Activated CD4-positive, alpha-beta T cell treated with anti-CD3 and anti-CD28 coated beads, Interleukin-2, amount 10 ng/mL, durations not matched to agents 24 days and 14 days (primary cell): ENCODE measurements at regions not wholly inside any gene's neighbourhood (a gene's known extent, or its start where the extent isn't known, plus 50 kb on each side); places are given as distances from the start of the nearest gene placed in this dataset.
"Not testable (repeated sequence)": the region's sequence is repeated elsewhere in the genome, so short reads cannot be mapped to it uniquely, and the experiment has no call there.

ENCODE experiments used
- DNase-seq: peaks from one replicate; pipeline ENCODE4 v3.0.0; 2022
- H3K27ac Mint-ChIP-seq: one replicate; pipeline ENCODE4 v1.8.0; 2022; ENCODE audit warnings: mild to moderate bottlenecking, mixed read lengths
- H3K27me3 Mint-ChIP-seq: one replicate; pipeline ENCODE4 v1.8.0; 2022; ENCODE audit warnings: mixed read lengths
- H3K36me3 Mint-ChIP-seq: one replicate; pipeline ENCODE4 v1.8.0; 2022; ENCODE audit warnings: low read depth, mild to moderate bottlenecking, mixed read lengths
- H3K4me1 Mint-ChIP-seq: one replicate; pipeline ENCODE4 v1.8.0; 2021; ENCODE audit warnings: mixed read lengths
- H3K4me3 Mint-ChIP-seq: one replicate; pipeline ENCODE4 v1.8.0; 2022; ENCODE audit warnings: mild to moderate bottlenecking, moderate library complexity, mixed read lengths
- H3K9me3 Mint-ChIP-seq: one replicate; pipeline ENCODE4 v1.8.0; 2021; ENCODE audit warnings: mixed read lengths
- intact Hi-C: fragments of 100-400 bp; cut with micrococcal nuclease; formaldehyde crosslinking; loops from one replicate; pipeline ENCODE4 v1.15.1; 2023

DNA sequence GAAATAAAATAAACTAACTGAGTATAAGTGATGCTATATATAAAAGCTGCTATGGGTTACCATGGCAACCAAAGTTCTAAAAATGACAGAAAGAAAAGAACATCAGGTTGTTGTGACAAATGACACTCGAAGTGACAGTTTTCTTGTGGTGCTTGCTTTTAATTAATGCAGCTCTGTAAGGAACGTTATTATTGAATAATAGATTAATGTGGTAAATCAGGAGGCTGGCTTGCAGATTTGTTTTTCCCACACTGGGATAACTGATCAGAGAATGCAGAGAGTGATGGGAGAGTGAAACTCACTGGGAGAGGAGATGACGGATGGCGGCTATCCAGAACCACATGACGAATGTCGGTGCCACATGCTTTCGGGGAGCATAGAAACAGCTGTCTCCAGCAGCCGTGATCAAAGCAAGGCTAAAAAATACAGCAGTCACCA is 207.0 kb upstream of the ATP10A start:
- peaks cover 4% of the 10 kb centered on the region for H3K4me1 Mint-ChIP-seq
- H3K27ac Mint-ChIP-seq = no peak overlapping the region
- DNase-seq = no peak
- H3K27me3 Mint-ChIP-seq = peaks cover 12% of the 10 kb centered on the region
- peaks cover 4% of the 10 kb centered on the region for H3K9me3 Mint-ChIP-seq
- no peak overlapping the region for H3K4me3 Mint-ChIP-seq
- H3K36me3 Mint-ChIP-seq = no peaks in the 10 kb centered on the region
- intact Hi-C loops = no loop called here

DNA sequence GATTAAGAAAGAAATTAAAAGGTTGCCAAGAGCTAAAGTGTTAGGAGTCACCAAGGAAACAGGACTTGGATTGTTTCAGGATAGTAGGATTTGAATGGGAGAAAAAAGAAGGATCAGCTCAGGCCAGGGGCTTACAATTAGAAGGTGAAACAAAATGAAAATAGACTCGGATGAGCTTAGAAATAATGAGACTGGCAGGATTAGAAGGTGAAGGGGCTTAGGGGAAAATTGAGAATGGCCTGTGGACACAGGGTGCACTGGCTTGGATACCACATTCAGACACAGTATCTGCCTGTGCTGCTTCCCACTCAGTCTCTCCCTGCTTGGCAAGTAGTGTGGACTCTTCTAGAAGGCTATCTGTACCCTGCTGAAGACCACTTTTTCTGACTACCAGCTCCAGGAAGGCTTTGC is 206.1 kb upstream of the ATP10A start:
- no peak overlapping the region for H3K4me3 Mint-ChIP-seq
- intact Hi-C loops = no loop called here
- no peaks in the 10 kb centered on the region for H3K36me3 Mint-ChIP-seq
- no peak overlapping the region for H3K27ac Mint-ChIP-seq
- peaks cover 12% of the 10 kb centered on the region for H3K27me3 Mint-ChIP-seq
- no peak for DNase-seq
- peaks cover 4% of the 10 kb centered on the region for H3K9me3 Mint-ChIP-seq
- H3K4me1 Mint-ChIP-seq = peaks cover 4% of the 10 kb centered on the region

DNA sequence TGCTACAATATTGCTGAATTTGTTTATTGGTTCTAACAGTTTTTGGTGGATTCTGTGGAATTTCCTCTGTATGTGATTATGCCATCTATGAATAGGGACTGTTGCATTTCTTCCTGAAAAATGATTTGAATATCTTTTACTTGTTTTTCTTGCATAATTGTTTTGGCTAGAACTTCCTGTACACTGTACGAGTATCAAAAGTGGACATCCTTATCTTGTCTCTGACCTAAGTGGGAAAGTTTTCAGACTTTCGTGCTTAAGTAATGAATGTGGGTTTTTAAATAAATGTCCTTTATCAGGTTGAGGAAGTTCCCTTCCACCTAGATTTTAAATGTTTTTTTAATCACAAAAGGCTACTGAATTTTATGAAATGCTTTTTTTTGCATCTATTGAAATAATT is 203.8 kb upstream of the ATP10A start:
- no peaks in the 10 kb centered on the region for H3K4me1 Mint-ChIP-seq
- no peak overlapping the region for H3K4me3 Mint-ChIP-seq
- peaks cover 14% of the 10 kb centered on the region for H3K27me3 Mint-ChIP-seq
- no peak for DNase-seq
- H3K36me3 Mint-ChIP-seq = no peaks in the 10 kb centered on the region
- intact Hi-C loops = no loop called here
- H3K9me3 Mint-ChIP-seq = no peaks in the 10 kb centered on the region
- H3K27ac Mint-ChIP-seq = no peak overlapping the region

DNA sequence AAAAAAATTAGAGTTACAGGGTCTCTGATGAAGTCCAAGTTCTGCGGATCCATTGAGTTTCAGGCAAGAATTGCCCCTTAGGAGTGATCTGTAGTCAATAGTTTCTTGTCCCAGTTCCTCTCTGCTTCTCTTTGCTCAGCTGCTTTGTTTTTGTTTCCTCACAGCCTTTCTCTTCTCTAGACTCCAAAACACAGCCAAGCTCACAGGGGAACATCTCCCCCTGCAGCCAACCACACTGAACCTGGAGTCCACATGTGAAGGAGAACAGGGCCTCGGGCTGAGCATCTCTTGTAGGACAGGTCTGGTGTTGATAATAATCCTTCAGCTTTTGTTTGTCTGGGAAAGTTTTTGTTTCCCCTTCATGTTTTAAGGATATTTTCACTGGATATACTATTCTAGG is 202.6 kb upstream of the ATP10A start:
- no peaks in the 10 kb centered on the region for H3K4me1 Mint-ChIP-seq
- no peaks in the 10 kb centered on the region for H3K9me3 Mint-ChIP-seq
- peaks cover 14% of the 10 kb centered on the region for H3K27me3 Mint-ChIP-seq
- no peaks in the 10 kb centered on the region for H3K36me3 Mint-ChIP-seq
- no peak overlapping the region for H3K27ac Mint-ChIP-seq
- intact Hi-C loops = no loop called here
- DNase-seq = no peak
- H3K4me3 Mint-ChIP-seq = no peak overlapping the region

DNA sequence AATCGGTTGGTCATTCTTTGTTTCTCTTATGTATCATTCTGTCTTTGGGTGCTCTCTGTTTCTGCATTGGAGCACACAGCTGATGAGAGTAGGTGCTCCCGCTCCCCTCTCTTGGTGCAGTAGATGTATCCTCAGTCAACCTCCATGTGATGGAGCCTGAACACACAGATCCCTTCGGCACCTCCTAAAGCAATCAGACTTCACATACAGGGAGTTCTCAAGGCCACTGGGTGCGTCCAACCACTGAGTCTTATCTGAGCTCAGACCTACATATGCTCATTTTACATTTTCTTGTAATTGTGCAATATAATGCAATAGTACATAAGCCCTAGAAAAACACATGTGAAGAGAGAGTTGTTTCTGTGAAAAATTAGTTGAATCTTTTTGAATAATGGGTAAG is 198.1 kb upstream of the ATP10A start:
- H3K4me3 Mint-ChIP-seq = no peak overlapping the region
- H3K27me3 Mint-ChIP-seq = peaks cover 5% of the 10 kb centered on the region
- no peaks in the 10 kb centered on the region for H3K4me1 Mint-ChIP-seq
- peaks cover 7% of the 10 kb centered on the region for H3K9me3 Mint-ChIP-seq
- no peak for DNase-seq
- no peaks in the 10 kb centered on the region for H3K36me3 Mint-ChIP-seq
- H3K27ac Mint-ChIP-seq = no peak overlapping the region
- intact Hi-C loops = no loop called here

DNA sequence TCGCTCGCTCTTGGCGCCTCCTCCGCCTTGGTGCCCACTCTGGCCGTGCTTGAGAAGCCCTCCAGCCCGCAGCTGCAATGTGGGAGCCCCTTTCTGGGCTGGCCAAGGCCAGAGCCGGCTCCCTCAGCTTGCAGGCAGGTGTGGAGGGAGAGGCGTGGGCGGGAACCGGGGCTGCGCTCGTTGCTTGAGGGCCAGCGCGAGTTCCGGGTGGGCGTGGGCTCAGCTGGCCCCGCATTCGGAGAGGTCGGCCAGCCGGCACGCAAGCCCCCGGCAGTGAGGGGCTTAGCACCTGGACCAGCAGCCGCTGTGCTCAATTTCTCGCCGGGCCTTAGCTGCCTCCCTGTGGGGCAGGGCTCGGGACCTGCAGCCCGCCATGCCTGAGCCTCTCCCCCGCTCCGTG is 193.6 kb upstream of the ATP10A start:
- intact Hi-C loops, H3K9me3 Mint-ChIP-seq, H3K4me1 Mint-ChIP-seq, H3K27me3 Mint-ChIP-seq, H3K27ac Mint-ChIP-seq, H3K36me3 Mint-ChIP-seq, H3K4me3 Mint-ChIP-seq, DNase-seq: not testable (repeated sequence)

DNA sequence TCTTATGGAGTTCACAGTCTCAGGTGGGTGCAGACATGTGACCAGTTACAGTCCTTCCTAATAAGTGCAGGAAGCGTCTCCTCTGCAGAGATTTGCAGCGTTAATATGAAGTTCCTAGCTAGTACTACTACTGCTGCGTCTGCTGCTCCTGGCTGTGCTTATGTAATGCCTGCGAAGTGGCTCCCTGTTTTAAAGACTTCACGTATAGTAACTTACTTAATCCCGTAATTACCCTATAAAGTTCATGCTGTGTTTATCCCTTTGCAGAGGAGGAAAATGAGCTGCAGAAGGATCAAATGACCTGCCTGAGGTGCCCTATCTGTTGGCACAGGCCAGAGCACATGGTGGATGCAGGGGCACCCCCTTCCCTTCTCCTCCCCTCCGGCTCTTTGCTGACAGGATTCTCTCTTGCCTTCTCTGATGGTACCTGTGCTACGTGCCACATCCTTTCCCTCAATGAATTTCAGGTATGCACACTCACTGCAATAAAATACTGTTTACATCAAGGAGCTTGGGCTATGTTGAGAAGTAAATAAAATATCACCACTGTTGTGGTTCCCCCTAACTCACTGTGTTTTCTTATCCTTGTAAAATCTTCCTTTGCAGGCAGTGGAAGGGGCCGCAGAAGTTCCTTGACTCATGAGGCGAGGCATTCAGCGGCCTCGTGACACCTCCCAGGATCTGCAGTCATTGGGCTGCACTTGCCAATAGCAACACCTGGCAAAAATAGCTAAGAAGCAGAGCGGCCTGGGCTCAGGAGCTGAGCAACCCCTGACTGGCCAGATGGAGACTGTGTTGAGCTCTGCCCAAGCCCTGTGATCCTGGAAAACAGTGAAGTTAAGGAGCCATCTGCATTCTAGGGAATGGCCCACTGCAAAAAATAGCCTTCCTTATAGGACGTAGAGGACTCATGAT is 188.9 kb upstream of the ATP10A start:
- H3K4me3 Mint-ChIP-seq = no peak overlapping the region
- no peaks in the 10 kb centered on the region for H3K9me3 Mint-ChIP-seq
- H3K36me3 Mint-ChIP-seq = no peaks in the 10 kb centered on the region
- H3K4me1 Mint-ChIP-seq = no peaks in the 10 kb centered on the region
- intact Hi-C loops = no loop called here
- DNase-seq = no peak
- no peak overlapping the region for H3K27ac Mint-ChIP-seq
- peaks cover 3% of the 10 kb centered on the region for H3K27me3 Mint-ChIP-seq

DNA sequence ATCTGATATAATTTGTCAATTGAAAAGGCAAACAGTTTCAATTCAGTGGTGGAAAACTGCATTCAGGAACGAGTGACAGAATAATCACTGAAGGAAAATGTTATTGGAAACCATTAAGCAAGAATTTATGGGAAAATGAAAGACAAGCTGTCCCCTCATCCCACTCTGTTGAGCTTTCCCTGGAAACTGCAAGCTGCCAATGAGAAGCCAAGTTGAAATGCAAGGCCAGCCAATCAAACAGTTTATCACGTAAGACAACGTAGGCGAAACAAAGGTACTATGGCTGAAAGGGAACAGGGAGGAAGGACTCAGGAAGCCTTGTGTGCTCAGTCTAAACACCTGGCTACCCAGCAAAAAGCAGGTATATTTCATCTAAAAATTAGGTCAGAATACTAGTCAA is 187.9 kb upstream of the ATP10A start:
- Mint-ChIP-seq H3K27me3 (peaks cover 3% of the 10 kb centered on the region), H3K9me3 (no peaks in the 10 kb centered on the region), H3K36me3 (no peaks in the 10 kb centered on the region), H3K4me3 (no peak overlapping the region), H3K4me1 (no peaks in the 10 kb centered on the region), H3K27ac (no peak overlapping the region)
- DNase-seq = no peak
- intact Hi-C loops = no loop called here

DNA sequence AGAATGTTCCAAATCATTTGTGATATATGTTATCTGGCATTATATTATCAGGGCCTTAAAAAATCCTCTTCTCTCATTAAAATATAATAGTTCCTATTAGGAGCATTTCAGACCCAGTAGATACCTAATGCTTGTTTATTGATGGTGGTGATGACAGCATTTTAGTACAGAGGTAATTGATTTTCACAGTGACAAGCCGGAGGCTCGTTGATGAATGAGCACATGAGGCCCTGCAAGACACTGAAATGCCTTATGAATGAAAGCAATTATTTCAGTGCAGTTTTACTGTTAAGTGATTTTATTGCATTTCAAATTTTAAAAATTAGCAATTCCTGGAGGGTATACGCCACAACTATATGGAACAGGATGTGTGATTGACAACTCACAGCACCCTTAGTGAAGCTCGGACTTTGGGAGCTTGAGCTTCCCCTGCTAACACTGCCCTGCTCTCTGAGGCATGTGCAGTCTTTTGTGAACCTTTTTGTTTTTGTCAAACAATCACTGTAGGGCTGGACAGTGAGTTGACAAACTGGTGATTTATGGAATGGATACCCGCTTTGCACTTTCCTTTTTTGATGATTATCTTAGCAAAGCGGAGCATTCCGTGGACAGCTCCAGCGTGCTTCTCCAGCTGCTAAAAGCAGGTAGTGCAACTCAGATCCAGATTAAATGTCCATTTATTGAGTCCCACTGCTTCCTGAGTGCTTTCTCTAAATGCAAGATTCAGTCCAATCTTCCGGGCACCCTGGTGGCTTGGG is 187.0 kb upstream of the ATP10A start:
- H3K27ac Mint-ChIP-seq = no peak overlapping the region
- intact Hi-C loops = no loop called here
- no peaks in the 10 kb centered on the region for H3K9me3 Mint-ChIP-seq
- no peaks in the 10 kb centered on the region for H3K36me3 Mint-ChIP-seq
- H3K4me3 Mint-ChIP-seq = no peak overlapping the region
- DNase-seq = no peak
- no peaks in the 10 kb centered on the region for H3K4me1 Mint-ChIP-seq
- peaks cover 3% of the 10 kb centered on the region for H3K27me3 Mint-ChIP-seq

DNA sequence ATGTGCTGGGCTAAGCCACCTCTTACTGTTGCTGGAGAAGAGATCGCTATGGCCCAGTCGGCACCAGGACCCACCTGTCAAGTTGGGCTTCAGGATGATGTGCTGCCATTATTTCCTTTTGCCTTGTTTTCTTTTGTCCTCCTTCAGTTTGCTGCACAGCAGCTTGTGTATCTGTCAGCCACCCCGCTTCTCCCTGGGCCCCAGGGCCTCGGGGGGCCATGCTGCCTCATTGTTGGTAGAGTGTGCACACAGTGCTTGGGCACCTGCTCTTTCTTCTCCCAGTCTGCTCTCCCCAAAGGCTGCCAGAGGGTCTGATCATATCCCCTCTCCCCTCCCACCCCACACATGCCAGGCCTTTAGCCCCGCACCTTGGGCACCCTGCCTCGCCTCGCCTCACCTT is 185.5 kb upstream of the ATP10A start:
- no peak overlapping the region for H3K27ac Mint-ChIP-seq
- peaks cover 7% of the 10 kb centered on the region for H3K27me3 Mint-ChIP-seq
- no peak for DNase-seq
- intact Hi-C loops = no loop called here
- H3K9me3 Mint-ChIP-seq = no peaks in the 10 kb centered on the region
- no peaks in the 10 kb centered on the region for H3K36me3 Mint-ChIP-seq
- no peak overlapping the region for H3K4me3 Mint-ChIP-seq
- H3K4me1 Mint-ChIP-seq = no peaks in the 10 kb centered on the region

DNA sequence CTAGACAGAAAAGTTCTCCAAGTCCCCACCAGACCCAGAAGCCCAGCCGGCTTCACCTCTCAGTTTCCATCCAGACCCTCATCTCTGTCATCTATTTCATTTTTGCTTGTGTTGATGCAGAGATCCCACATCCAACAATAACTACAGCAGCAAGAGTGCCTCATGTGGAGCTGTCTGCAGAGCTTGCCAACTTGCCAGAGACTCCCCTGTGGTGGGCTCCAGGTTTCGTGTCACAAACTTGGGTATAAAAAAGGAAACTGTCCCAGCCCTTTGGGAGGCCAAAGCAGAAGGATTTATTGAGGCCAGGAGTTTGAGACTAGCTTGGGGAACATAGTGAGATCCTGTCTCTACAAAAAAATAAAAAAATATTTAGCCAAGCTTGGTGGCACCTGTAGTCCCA is 182.4 kb upstream of the ATP10A start:
- Mint-ChIP-seq H3K27ac (no peak overlapping the region), H3K27me3 (peaks cover 8% of the 10 kb centered on the region), H3K4me1 (no peaks in the 10 kb centered on the region), H3K4me3 (no peak overlapping the region), H3K36me3 (no peaks in the 10 kb centered on the region), H3K9me3 (no peaks in the 10 kb centered on the region)
- intact Hi-C loops = no loop called here
- no peak for DNase-seq

DNA sequence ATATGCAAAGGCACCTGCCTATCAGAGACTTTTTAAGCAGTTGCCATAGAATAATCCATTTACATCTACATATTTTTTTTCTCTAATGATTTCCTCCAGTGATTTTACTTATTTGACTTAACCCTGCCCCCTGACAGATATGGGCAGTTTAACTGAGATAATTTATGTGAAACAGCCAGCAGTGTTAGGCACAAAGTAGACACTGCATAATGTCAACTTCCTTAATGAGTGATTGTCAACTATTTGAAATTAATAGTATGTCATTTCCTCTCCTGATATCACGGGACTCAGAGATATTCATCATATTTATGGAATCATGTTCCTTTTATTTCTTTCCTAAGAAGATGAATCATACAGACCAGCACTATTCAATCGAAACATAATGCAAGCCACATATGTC is 179.9 kb upstream of the ATP10A start:
- no peaks in the 10 kb centered on the region for H3K4me1 Mint-ChIP-seq
- intact Hi-C loops = no loop called here
- no peak overlapping the region for H3K27ac Mint-ChIP-seq
- no peak overlapping the region for H3K4me3 Mint-ChIP-seq
- no peaks in the 10 kb centered on the region for H3K36me3 Mint-ChIP-seq
- H3K9me3 Mint-ChIP-seq = no peaks in the 10 kb centered on the region
- peaks cover 13% of the 10 kb centered on the region for H3K27me3 Mint-ChIP-seq
- DNase-seq = no peak

DNA sequence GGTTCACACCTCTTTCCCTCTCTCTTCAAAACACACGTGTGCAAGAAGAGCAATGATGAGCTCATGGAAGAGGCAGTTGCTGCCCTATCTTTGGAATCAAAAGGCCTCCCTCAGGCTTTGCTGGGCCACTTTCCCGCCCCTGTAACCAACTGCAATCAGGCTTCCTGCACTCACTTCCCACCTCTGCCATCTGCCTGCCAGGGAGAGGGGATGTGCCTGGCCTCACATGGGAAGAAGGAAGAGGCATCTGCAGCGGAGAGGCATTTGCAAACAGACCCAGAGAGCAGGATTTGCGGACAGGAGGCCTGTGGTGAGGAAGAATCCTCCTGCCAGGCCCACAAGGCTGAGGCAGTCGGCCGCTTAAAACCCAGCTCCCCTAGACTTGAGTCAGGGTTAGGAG is 175.6 kb upstream of the ATP10A start:
- intact Hi-C loops = no loop called here
- no peak for DNase-seq
- no peaks in the 10 kb centered on the region for H3K4me1 Mint-ChIP-seq
- H3K4me3 Mint-ChIP-seq = no peak overlapping the region
- H3K27ac Mint-ChIP-seq = no peak overlapping the region
- no peaks in the 10 kb centered on the region for H3K9me3 Mint-ChIP-seq
- no peaks in the 10 kb centered on the region for H3K36me3 Mint-ChIP-seq
- peaks cover 10% of the 10 kb centered on the region for H3K27me3 Mint-ChIP-seq

DNA sequence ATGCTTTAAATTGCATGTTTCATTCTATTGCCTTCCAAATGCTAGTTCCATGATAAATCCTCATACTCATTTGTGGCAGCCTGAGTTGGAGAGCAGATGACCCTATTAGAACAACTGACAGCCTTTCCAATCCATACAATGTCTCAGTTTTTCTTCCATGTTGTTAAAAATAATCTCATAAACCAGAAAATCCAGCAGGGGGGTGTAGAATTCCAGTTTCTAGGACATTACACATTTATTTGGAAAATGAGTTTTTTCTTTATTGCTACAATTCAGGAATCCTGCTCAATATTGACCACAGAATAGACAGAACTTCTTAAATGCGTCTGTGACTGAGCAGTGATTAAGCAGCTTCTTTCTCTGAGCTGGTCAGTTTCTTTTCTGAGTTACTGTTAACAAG is 174.2 kb upstream of the ATP10A start:
- H3K36me3 Mint-ChIP-seq = no peaks in the 10 kb centered on the region

More for the DNA sequence above, 174.2 kb upstream of the ATP10A start:
- Mint-ChIP-seq H3K27ac (no peak overlapping the region), H3K4me3 (no peak overlapping the region), H3K9me3 (no peaks in the 10 kb centered on the region), H3K4me1 (no peaks in the 10 kb centered on the region), H3K27me3 (peaks cover 9% of the 10 kb centered on the region)
- intact Hi-C loops = no loop called here
- no peak for DNase-seq
